ENCODE measurements at regions not wholly inside any gene's neighbourhood (a gene's known extent, or its start where the extent isn't known, plus 50 kb on each side); places are given as distances from the start of the nearest gene placed in this dataset.

GRCh38 chr14:71416392-71416791 lies 509.1 kb downstream of the PCNX1 start:
- Histone ChIP-seq H3K9ac (ENCODE audit: insufficient read depth in 1 of 2, low read length in 2 of 2) (no peak overlapping the region), H3K36me3 (ENCODE audit: control insufficient read depth in 4 of 4, insufficient read depth in 4 of 4, low read length in 4 of 4) (no peaks in the 10 kb centered on the region), H3K4me3 (no peak overlapping the region), H3K27me3 (ENCODE audit: control insufficient read depth in 3 of 3, insufficient read depth in 3 of 3, low read length in 2 of 3) (no peaks in the 10 kb centered on the region), H3K4me1 (ENCODE audit: control insufficient read depth in 5 of 5, insufficient read depth in 5 of 5, low read length in 5 of 5) (peaks cover 0 to 20% (median 6%) of the 10 kb centered on the region in 5 donors), H3K27ac (ENCODE audit: low read depth in 1 of 2, low read length in 1 of 2) (no peak overlapping the region), H3K9me3 (ENCODE audit: control insufficient read depth in 4 of 4, insufficient read depth in 3 of 4, low read length in 3 of 4) (no peaks in the 10 kb centered on the region)
- DNase-seq, result no peak
- no peak for TF ChIP-seq CTCF (IDR thresholded peaks at IDR 0.05; ENCODE audit: control extremely low read depth, extremely low read depth)
- ATAC-seq (ENCODE audit: insufficient read depth, low FRiP score), result no peak
- WGBS, 2 donors, result 87 to 91% methylated on average over 3 of the region's 3 CpGs

- no peak overlapping the region for H3K9ac ChIP-seq (ENCODE audit: insufficient read depth in 1 of 2, low read length in 2 of 2)
- H3K27me3 ChIP-seq (ENCODE audit: control insufficient read depth in 3 of 3, insufficient read depth in 3 of 3, low read length in 2 of 3), result no peaks in the 10 kb centered on the region
- H3K4me1 ChIP-seq (ENCODE audit: control insufficient read depth in 5 of 5, insufficient read depth in 5 of 5, low read length in 5 of 5), result peaks cover 0 to 12% (median 0%) of the 10 kb centered on the region in 5 donors
- WGBS, 2 donors, result 69 to 80% methylated on average over 10 of the region's 10 CpGs
- H3K4me3 ChIP-seq, result no peak overlapping the region
- no peak for TF ChIP-seq CTCF (IDR thresholded peaks at IDR 0.05; ENCODE audit: control extremely low read depth, extremely low read depth)
- H3K27ac ChIP-seq (ENCODE audit: low read depth in 1 of 2, low read length in 1 of 2), result no peak overlapping the region
- H3K9me3 ChIP-seq (ENCODE audit: control insufficient read depth in 4 of 4, insufficient read depth in 3 of 4, low read length in 3 of 4), result no peaks in the 10 kb centered on the region
- ATAC-seq (ENCODE audit: insufficient read depth, low FRiP score), result no peak
- no peak for DNase-seq
- H3K36me3 ChIP-seq (ENCODE audit: control insufficient read depth in 4 of 4, insufficient read depth in 4 of 4, low read length in 4 of 4), result no peaks in the 10 kb centered on the region
Measured at GRCh38 chr14:71418532-71419245, 511.4 kb downstream of the PCNX1 start.

- ATAC-seq (ENCODE audit: insufficient read depth, low FRiP score) (no peak), DNase-seq (no peak)
- H3K36me3 ChIP-seq (ENCODE audit: control insufficient read depth in 4 of 4, insufficient read depth in 4 of 4, low read length in 4 of 4), result peaks cover 0 to 5% (median 0%) of the 10 kb centered on the region in 4 donors
- H3K27me3 ChIP-seq (ENCODE audit: control insufficient read depth in 3 of 3, insufficient read depth in 3 of 3, low read length in 2 of 3), result no peaks in the 10 kb centered on the region
- H3K9me3 ChIP-seq (ENCODE audit: control insufficient read depth in 4 of 4, insufficient read depth in 3 of 4, low read length in 3 of 4), result peaks cover 0 to 7% (median under 1%) of the 10 kb centered on the region in 4 donors
- no peak overlapping the region for H3K9ac ChIP-seq (ENCODE audit: insufficient read depth in 1 of 2, low read length in 2 of 2)
- 98 to 100% methylated on average over 2 of the region's 2 CpGs for WGBS, 2 donors
- no peak overlapping the region for H3K27ac ChIP-seq (ENCODE audit: low read depth in 1 of 2, low read length in 1 of 2)
- no peak for TF ChIP-seq CTCF (IDR thresholded peaks at IDR 0.05; ENCODE audit: control extremely low read depth, extremely low read depth)
- no peaks in the 10 kb centered on the region for H3K4me1 ChIP-seq (ENCODE audit: control insufficient read depth in 5 of 5, insufficient read depth in 5 of 5, low read length in 5 of 5)
- no peak overlapping the region for H3K4me3 ChIP-seq
Measured at GRCh38 chr14:71423481-71423880, 508.7 kb upstream of the RGS6 start.

- peaks cover 0 to 7% (median under 1%) of the 10 kb centered on the region in 4 donors for H3K9me3 ChIP-seq (ENCODE audit: control insufficient read depth in 4 of 4, insufficient read depth in 3 of 4, low read length in 3 of 4)
- DNase-seq (no peak), ATAC-seq (ENCODE audit: insufficient read depth, low FRiP score) (no peak)
- TF ChIP-seq CTCF (IDR thresholded peaks at IDR 0.05; ENCODE audit: control extremely low read depth, extremely low read depth), result no peak
- peaks cover 0 to 5% (median 0%) of the 10 kb centered on the region in 4 donors for H3K36me3 ChIP-seq (ENCODE audit: control insufficient read depth in 4 of 4, insufficient read depth in 4 of 4, low read length in 4 of 4)
- H3K27ac ChIP-seq (ENCODE audit: low read depth in 1 of 2, low read length in 1 of 2), result no peak overlapping the region
- no peaks in the 10 kb centered on the region for H3K4me1 ChIP-seq (ENCODE audit: control insufficient read depth in 5 of 5, insufficient read depth in 5 of 5, low read length in 5 of 5)
- H3K9ac ChIP-seq (ENCODE audit: insufficient read depth in 1 of 2, low read length in 2 of 2), result no peak overlapping the region
- no peaks in the 10 kb centered on the region for H3K27me3 ChIP-seq (ENCODE audit: control insufficient read depth in 3 of 3, insufficient read depth in 3 of 3, low read length in 2 of 3)
- no peak overlapping the region for H3K4me3 ChIP-seq
Measured at GRCh38 chr14:71424941-71425340, 507.3 kb upstream of the RGS6 start.

Data from lung (tissue), 11 donors.